H1 (cell line): ENCODE measurements at regions not wholly inside any gene's neighbourhood (a gene's known extent, or its start where the extent isn't known, plus 50 kb on each side); places are given as distances from the start of the nearest gene placed in this dataset.

ENCODE experiments used
- CTCF ChIA-PET: fragments of 300-600 bp; sonication (Branson Sonifier 250); formaldehyde crosslinking; loops from one replicate; lab custom pipeline; 2021; ENCODE audit not compliant: partially characterized antibody; lab: Charles Lee
- POLR2A ChIA-PET: fragments of 300-600 bp; sonication (Branson Sonifier 250); formaldehyde crosslinking; loops from one replicate; lab custom pipeline; 2021; ENCODE audit warnings: inconsistent platforms; ENCODE audit not compliant: partially characterized antibody; lab: Charles Lee
- DNase-seq, 2 experiments: peaks; one replicate each; pipeline versions ENCODE4 v3.0.0 to v3.0.0-alpha.2; 2010 to 2022; ENCODE audit warnings: low spot score in 2 of 2, low read depth in 1 of 2, mixed read lengths in 1 of 2
- FAIRE-seq: peaks from 2 replicates; lab custom pipeline; 2011; peaks lifted over from hg19 to GRCh38; lab: Jason Lieb, UNC
- H2AFZ ChIP-seq: 2 replicates; pipeline ENCODE4 v1.8.1; 2012; ENCODE audit warnings: low read length, inconsistent platforms
- H2AK5ac ChIP-seq: 2 replicates; pipeline ENCODE4 v1.6.1; 2013; ENCODE audit warnings: low read depth, low read length
- H2BK120ac ChIP-seq: replicated peaks from 2 replicates; pipeline ENCODE3; 2013; ENCODE audit warnings: low read depth, low read length, inconsistent platforms
- H2BK12ac ChIP-seq: 2 replicates; pipeline ENCODE4 v1.6.1; 2013; ENCODE audit warnings: low read depth, low read length
- H2BK15ac ChIP-seq: 2 replicates; pipeline ENCODE4 v1.6.1; 2013; ENCODE audit warnings: low read length
- H2BK20ac ChIP-seq: 2 replicates; pipeline ENCODE4 v1.6.1; 2013; ENCODE audit warnings: low read length
- H2BK5ac ChIP-seq: 2 replicates; pipeline ENCODE4 v1.6.1; 2013; ENCODE audit warnings: low read depth, low read length
- H3K14ac ChIP-seq: 2 replicates; pipeline ENCODE4 v1.6.1; 2013; ENCODE audit warnings: inconsistent platforms; ENCODE audit not compliant: insufficient read length
- H3K18ac ChIP-seq: 2 replicates; pipeline ENCODE4 v1.6.1; 2013; ENCODE audit warnings: low read length; ENCODE audit errors: extremely low read depth
- H3K23ac ChIP-seq: 2 replicates; pipeline ENCODE4 v1.6.1; 2013; ENCODE audit warnings: inconsistent platforms; ENCODE audit not compliant: insufficient read length
- H3K23me2 ChIP-seq: 2 replicates; pipeline ENCODE4 v1.6.1; 2013; ENCODE audit warnings: low read depth, low read length
- H3K27ac ChIP-seq: 2 replicates; pipeline ENCODE4 v1.6.1; 2011; ENCODE audit warnings: low read depth, low read length, inconsistent platforms
- H3K27me3 ChIP-seq, 4 experiments: replicated peaks in 1 of 4; 1 replicate in 1 of 4; 2 replicates in 3 of 4; pipeline versions ENCODE4 v1.6.1 to v1.8.1; 2011 to 2013; ENCODE audit warnings: low read length in 3 of 4, mild to moderate bottlenecking in 3 of 4, inconsistent platforms in 2 of 4, mixed read lengths in 2 of 4, moderate library complexity in 1 of 4; ENCODE audit not compliant: control insufficient read depth in 3 of 4, insufficient read depth in 3 of 4; ENCODE audit errors: extremely low read depth in 1 of 4
- H3K36me3 ChIP-seq, 4 experiments: 2 replicates each; pipeline versions ENCODE4 v1.6.1 to v1.8.1; 2011 to 2013; ENCODE audit warnings: mild to moderate bottlenecking in 4 of 4, low read length in 3 of 4, moderate library complexity in 2 of 4, control low read depth in 1 of 4, inconsistent platforms in 1 of 4; ENCODE audit not compliant: insufficient read depth in 4 of 4, control insufficient read depth in 2 of 4
- H3K4ac ChIP-seq: replicated peaks from 2 replicates; pipeline ENCODE3; 2013; ENCODE audit warnings: low read length, low read depth, mixed read lengths, inconsistent platforms; ENCODE audit not compliant: insufficient read length
- H3K4me1 ChIP-seq, 4 experiments: replicated peaks in 1 of 4; 1 replicate in 1 of 4; 2 replicates in 3 of 4; pipeline versions ENCODE4 v1.6.1 to v1.8.1; 2011 to 2013; ENCODE audit warnings: low read length in 3 of 4, inconsistent platforms in 2 of 4, mixed read lengths in 1 of 4; ENCODE audit not compliant: insufficient read depth in 4 of 4, control insufficient read depth in 3 of 4
- H3K4me2 ChIP-seq, 2 experiments: 2 replicates each; pipeline versions ENCODE4 v1.6.1 to v1.8.1; 2011 to 2013; ENCODE audit warnings: low read depth in 2 of 2, low read length in 2 of 2, control low read depth in 1 of 2, inconsistent platforms in 1 of 2, mild to moderate bottlenecking in 1 of 2; ENCODE audit not compliant: insufficient read depth in 1 of 2
- H3K4me3 ChIP-seq, 4 experiments: fragments of 200-600, 300-600 bp in 1 of 4; sonication (generic), shearing (Covaris generic), sonication (Bioruptor Twin) in 1 of 4; 2 replicates each; pipeline versions ENCODE4 v1.5.1 to v1.8.1; 2011 to 2016; ENCODE audit warnings: low read length in 4 of 4, low read depth in 3 of 4, control low read depth in 2 of 4, inconsistent platforms in 2 of 4, mild to moderate bottlenecking in 2 of 4, mixed read lengths in 1 of 4, moderate library complexity in 1 of 4; ENCODE audit not compliant: insufficient read depth in 2 of 4; ENCODE audit errors: extremely low read depth in 1 of 4
- H3K56ac ChIP-seq: replicated peaks from 2 replicates; pipeline ENCODE3; 2013; ENCODE audit warnings: low read depth, mild to moderate bottlenecking, mixed read lengths, low read length, inconsistent platforms; ENCODE audit not compliant: insufficient read length
- H3K79me1 ChIP-seq: 2 replicates; pipeline ENCODE4 v1.6.1; 2013; ENCODE audit warnings: low read depth, low read length, control low read depth
- H3K79me2 ChIP-seq, 2 experiments: 2 replicates each; pipeline versions ENCODE4 v1.6.1 to v1.8.1; 2012 to 2013; ENCODE audit warnings: low read length in 2 of 2, mild to moderate bottlenecking in 2 of 2, inconsistent platforms in 1 of 2; ENCODE audit not compliant: insufficient read depth in 2 of 2, control insufficient read depth in 1 of 2
- H3K9ac ChIP-seq, 4 experiments: replicated peaks in 1 of 4; 1 replicate in 1 of 4; 2 replicates in 3 of 4; pipeline versions ENCODE4 v1.6.1 to v1.8.1; 2011 to 2013; ENCODE audit warnings: low read depth in 3 of 4, low read length in 3 of 4, control low read depth in 2 of 4, mild to moderate bottlenecking in 2 of 4, moderate library complexity in 2 of 4, inconsistent platforms in 1 of 4; ENCODE audit errors: extremely low read depth in 1 of 4
- H3K9me3 ChIP-seq, 2 experiments: 2 replicates each; pipeline versions ENCODE4 v1.6.1 to v1.8.1; 2012 to 2013; ENCODE audit warnings: mild to moderate bottlenecking in 2 of 2, moderate library complexity in 2 of 2, control low read depth in 1 of 2, inconsistent platforms in 1 of 2, low read depth in 1 of 2, low read length in 1 of 2, mixed read lengths in 1 of 2; ENCODE audit not compliant: insufficient read depth in 2 of 2
- H4K20me1 ChIP-seq, 2 experiments: replicated peaks in 1 of 2; 2 replicates each; pipeline versions ENCODE3 to v1.8.1; 2011 to 2013; ENCODE audit warnings: inconsistent platforms in 2 of 2, low read length in 2 of 2, mild to moderate bottlenecking in 1 of 2; ENCODE audit not compliant: insufficient read depth in 2 of 2, control insufficient read depth in 1 of 2
- H4K5ac ChIP-seq: 2 replicates; pipeline ENCODE4 v1.6.1; 2013; ENCODE audit warnings: low read length, low read depth, mixed read lengths, inconsistent platforms; ENCODE audit not compliant: insufficient read length
- H4K8ac ChIP-seq: 2 replicates; pipeline ENCODE4 v1.8.0; 2013; ENCODE audit warnings: mild to moderate bottlenecking, moderate library complexity, low read length, inconsistent platforms; ENCODE audit not compliant: insufficient read depth; ENCODE audit errors: extremely low read depth
- H4K91ac ChIP-seq: replicated peaks from 2 replicates; pipeline ENCODE3; 2013; ENCODE audit warnings: low read length, mixed read lengths, inconsistent platforms; ENCODE audit not compliant: insufficient read length
- BACH1 ChIP-seq: IDR thresholded peaks from 2 replicates; pipeline ENCODE4 v1.6.1; 2012; ENCODE audit warnings: low read length, improper control_type of control experiment
- E2F6 ChIP-seq: IDR thresholded peaks from 2 replicates; pipeline ENCODE4 v1.6.1; 2012; ENCODE audit warnings: inconsistent platforms
- PHF8 ChIP-seq: fragments of 200-600 bp; sonication (generic); conservative IDR thresholded peaks from 2 replicates; pipeline ENCODE4 v1.7.1; 2012; ENCODE audit warnings: low read depth, mild to moderate bottlenecking, inconsistent platforms, low read length, moderate library complexity
- SIX5 ChIP-seq: IDR thresholded peaks from 2 replicates; pipeline ENCODE4 v1.6.1; 2011; ENCODE audit warnings: mild to moderate bottlenecking, low read depth, low read length
- TAF1 ChIP-seq: IDR thresholded peaks from 2 replicates; pipeline ENCODE4 v1.6.1; 2011; ENCODE audit warnings: mild to moderate bottlenecking, low read depth, low read length
- WGBS, 2 experiments: shearing (Covaris generic) in 1 of 2; methylation state at CpG; one replicate each; pipeline versions ENCODE4 v1.1.6 to v1.1.7; 2013 to 2015; ENCODE audit warnings: low lambda C conversion rate in 2 of 2, mixed read lengths in 2 of 2, inconsistent platforms in 1 of 2, low coverage in 1 of 2, missing lambda C conversion rate in 1 of 2; ENCODE audit not compliant: insufficient replicate concordance in 2 of 2, insufficient coverage in 1 of 2, insufficient read length in 1 of 2; ENCODE audit errors: extremely low coverage in 1 of 2, missing lambda C conversion rate in 1 of 2; 5-methylcytosine and 5-hydroxymethylcytosine counted together

- Histone ChIP-seq H4K91ac (no peak overlapping the region), H2BK5ac (peak overlapping the region; percentile 19; the same call in 1 of the 2 replicates), H3K27me3 (peaks cover 0 to 14% (median 1%) of the 10 kb centered on the region in 4 experiments; a peak in 3 of 7 replicates), H3K4me3 (no peak overlapping the region), H4K8ac (no peak overlapping the region), H3K23me2 (no peaks in the 10 kb centered on the region; the same call in 1 of the 2 replicates), H2BK20ac (no peak overlapping the region), H3K27ac (no peak overlapping the region), H2BK15ac (no peak overlapping the region), H3K18ac (0 out of 2 replicates have a peak overlapping the region, but pooled peaks have one; percentile 5), H3K9ac (no peak overlapping the region), H3K4me2 (no peak overlapping the region), H3K4me1 (peaks cover 9 to 17% (median 11%) of the 10 kb centered on the region in 4 experiments), H3K9me3 (no peaks in the 10 kb centered on the region), H2AFZ (no peak overlapping the region), H3K4ac (no peak overlapping the region), H2AK5ac (no peak overlapping the region), H4K5ac (no peak overlapping the region), H4K20me1 (no peaks in the 10 kb centered on the region), H2BK12ac (no peak overlapping the region), H2BK120ac (no peak overlapping the region), H3K36me3 (no peaks in the 10 kb centered on the region), H3K79me1 (no peaks in the 10 kb centered on the region)
- DNase-seq = peak in 1 of 2 experiments; percentile 54
- ChIA-PET POLR2A (interaction anchor here (1.1 kb wide), 1 partner anchor 30 kb away, joined by 3 read pairs; no protein-coding TSS in a partner anchor), CTCF (interaction anchor here (0.6 to 4.1 kb wide), 10 partner anchors 16 to 509 kb away, joined by 3 to 15 read pairs (median 3); no protein-coding TSS in a partner anchor)
- no peak for FAIRE-seq
- TF ChIP-seq TAF1 (no peak), BACH1 (no peak), PHF8 (no peak), E2F6 (no peak), SIX5 (no peak)
- TF ChIP-seq, all 59 proteins: peak for 0
- Histone ChIP-seq H3K79me2 (no peaks in the 10 kb centered on the region), H3K23ac (no peak overlapping the region), H3K14ac (no peak overlapping the region), H3K56ac (no peak overlapping the region)
- WGBS, 2 experiments = 65% methylated on average over 10 of the region's 10 CpGs; no CpG with 5 or more reads in 1 of the 2 experiments
Measured at GRCh38 chr20:23205611-23206041, 119.5 kb upstream of the CD93 start.
